H1 (cell line): ENCODE measurements at regions not wholly inside any gene's neighbourhood (a gene's known extent, or its start where the extent isn't known, plus 50 kb on each side); places are given as distances from the start of the nearest gene placed in this dataset.

ENCODE experiments used
- CTCF ChIA-PET: fragments of 300-600 bp; sonication (Branson Sonifier 250); formaldehyde crosslinking; loops from one replicate; lab custom pipeline; 2021; ENCODE audit not compliant: partially characterized antibody; lab: Charles Lee
- POLR2A ChIA-PET: fragments of 300-600 bp; sonication (Branson Sonifier 250); formaldehyde crosslinking; loops from one replicate; lab custom pipeline; 2021; ENCODE audit warnings: inconsistent platforms; ENCODE audit not compliant: partially characterized antibody; lab: Charles Lee
- DNase-seq, 2 experiments: peaks; one replicate each; pipeline versions ENCODE4 v3.0.0 to v3.0.0-alpha.2; 2010 to 2022; ENCODE audit warnings: low spot score in 2 of 2, low read depth in 1 of 2, mixed read lengths in 1 of 2
- FAIRE-seq: peaks from 2 replicates; lab custom pipeline; 2011; peaks lifted over from hg19 to GRCh38; lab: Jason Lieb, UNC
- H2AFZ ChIP-seq: 2 replicates; pipeline ENCODE4 v1.8.1; 2012; ENCODE audit warnings: low read length, inconsistent platforms
- H2AK5ac ChIP-seq: 2 replicates; pipeline ENCODE4 v1.6.1; 2013; ENCODE audit warnings: low read depth, low read length
- H2BK120ac ChIP-seq: replicated peaks from 2 replicates; pipeline ENCODE3; 2013; ENCODE audit warnings: low read depth, low read length, inconsistent platforms
- H2BK12ac ChIP-seq: 2 replicates; pipeline ENCODE4 v1.6.1; 2013; ENCODE audit warnings: low read depth, low read length
- H2BK15ac ChIP-seq: 2 replicates; pipeline ENCODE4 v1.6.1; 2013; ENCODE audit warnings: low read length
- H2BK20ac ChIP-seq: 2 replicates; pipeline ENCODE4 v1.6.1; 2013; ENCODE audit warnings: low read length
- H2BK5ac ChIP-seq: 2 replicates; pipeline ENCODE4 v1.6.1; 2013; ENCODE audit warnings: low read depth, low read length
- H3K14ac ChIP-seq: 2 replicates; pipeline ENCODE4 v1.6.1; 2013; ENCODE audit warnings: inconsistent platforms; ENCODE audit not compliant: insufficient read length
- H3K18ac ChIP-seq: 2 replicates; pipeline ENCODE4 v1.6.1; 2013; ENCODE audit warnings: low read length; ENCODE audit errors: extremely low read depth
- H3K23ac ChIP-seq: 2 replicates; pipeline ENCODE4 v1.6.1; 2013; ENCODE audit warnings: inconsistent platforms; ENCODE audit not compliant: insufficient read length
- H3K23me2 ChIP-seq: 2 replicates; pipeline ENCODE4 v1.6.1; 2013; ENCODE audit warnings: low read depth, low read length
- H3K27ac ChIP-seq: 2 replicates; pipeline ENCODE4 v1.6.1; 2011; ENCODE audit warnings: low read depth, low read length, inconsistent platforms
- H3K27me3 ChIP-seq, 4 experiments: replicated peaks in 1 of 4; 1 replicate in 1 of 4; 2 replicates in 3 of 4; pipeline versions ENCODE4 v1.6.1 to v1.8.1; 2011 to 2013; ENCODE audit warnings: low read length in 3 of 4, mild to moderate bottlenecking in 3 of 4, inconsistent platforms in 2 of 4, mixed read lengths in 2 of 4, moderate library complexity in 1 of 4; ENCODE audit not compliant: control insufficient read depth in 3 of 4, insufficient read depth in 3 of 4; ENCODE audit errors: extremely low read depth in 1 of 4
- H3K36me3 ChIP-seq, 4 experiments: 2 replicates each; pipeline versions ENCODE4 v1.6.1 to v1.8.1; 2011 to 2013; ENCODE audit warnings: mild to moderate bottlenecking in 4 of 4, low read length in 3 of 4, moderate library complexity in 2 of 4, control low read depth in 1 of 4, inconsistent platforms in 1 of 4; ENCODE audit not compliant: insufficient read depth in 4 of 4, control insufficient read depth in 2 of 4
- H3K4ac ChIP-seq: replicated peaks from 2 replicates; pipeline ENCODE3; 2013; ENCODE audit warnings: low read length, low read depth, mixed read lengths, inconsistent platforms; ENCODE audit not compliant: insufficient read length
- H3K4me1 ChIP-seq, 4 experiments: replicated peaks in 1 of 4; 1 replicate in 1 of 4; 2 replicates in 3 of 4; pipeline versions ENCODE4 v1.6.1 to v1.8.1; 2011 to 2013; ENCODE audit warnings: low read length in 3 of 4, inconsistent platforms in 2 of 4, mixed read lengths in 1 of 4; ENCODE audit not compliant: insufficient read depth in 4 of 4, control insufficient read depth in 3 of 4
- H3K4me2 ChIP-seq, 2 experiments: 2 replicates each; pipeline versions ENCODE4 v1.6.1 to v1.8.1; 2011 to 2013; ENCODE audit warnings: low read depth in 2 of 2, low read length in 2 of 2, control low read depth in 1 of 2, inconsistent platforms in 1 of 2, mild to moderate bottlenecking in 1 of 2; ENCODE audit not compliant: insufficient read depth in 1 of 2
- H3K4me3 ChIP-seq, 4 experiments: fragments of 200-600, 300-600 bp in 1 of 4; sonication (generic), shearing (Covaris generic), sonication (Bioruptor Twin) in 1 of 4; 2 replicates each; pipeline versions ENCODE4 v1.5.1 to v1.8.1; 2011 to 2016; ENCODE audit warnings: low read length in 4 of 4, low read depth in 3 of 4, control low read depth in 2 of 4, inconsistent platforms in 2 of 4, mild to moderate bottlenecking in 2 of 4, mixed read lengths in 1 of 4, moderate library complexity in 1 of 4; ENCODE audit not compliant: insufficient read depth in 2 of 4; ENCODE audit errors: extremely low read depth in 1 of 4
- H3K56ac ChIP-seq: replicated peaks from 2 replicates; pipeline ENCODE3; 2013; ENCODE audit warnings: low read depth, mild to moderate bottlenecking, mixed read lengths, low read length, inconsistent platforms; ENCODE audit not compliant: insufficient read length
- H3K79me1 ChIP-seq: 2 replicates; pipeline ENCODE4 v1.6.1; 2013; ENCODE audit warnings: low read depth, low read length, control low read depth
- H3K79me2 ChIP-seq, 2 experiments: 2 replicates each; pipeline versions ENCODE4 v1.6.1 to v1.8.1; 2012 to 2013; ENCODE audit warnings: low read length in 2 of 2, mild to moderate bottlenecking in 2 of 2, inconsistent platforms in 1 of 2; ENCODE audit not compliant: insufficient read depth in 2 of 2, control insufficient read depth in 1 of 2
- H3K9ac ChIP-seq, 4 experiments: replicated peaks in 1 of 4; 1 replicate in 1 of 4; 2 replicates in 3 of 4; pipeline versions ENCODE4 v1.6.1 to v1.8.1; 2011 to 2013; ENCODE audit warnings: low read depth in 3 of 4, low read length in 3 of 4, control low read depth in 2 of 4, mild to moderate bottlenecking in 2 of 4, moderate library complexity in 2 of 4, inconsistent platforms in 1 of 4; ENCODE audit errors: extremely low read depth in 1 of 4
- H3K9me3 ChIP-seq, 2 experiments: 2 replicates each; pipeline versions ENCODE4 v1.6.1 to v1.8.1; 2012 to 2013; ENCODE audit warnings: mild to moderate bottlenecking in 2 of 2, moderate library complexity in 2 of 2, control low read depth in 1 of 2, inconsistent platforms in 1 of 2, low read depth in 1 of 2, low read length in 1 of 2, mixed read lengths in 1 of 2; ENCODE audit not compliant: insufficient read depth in 2 of 2
- H4K20me1 ChIP-seq, 2 experiments: replicated peaks in 1 of 2; 2 replicates each; pipeline versions ENCODE3 to v1.8.1; 2011 to 2013; ENCODE audit warnings: inconsistent platforms in 2 of 2, low read length in 2 of 2, mild to moderate bottlenecking in 1 of 2; ENCODE audit not compliant: insufficient read depth in 2 of 2, control insufficient read depth in 1 of 2
- H4K5ac ChIP-seq: 2 replicates; pipeline ENCODE4 v1.6.1; 2013; ENCODE audit warnings: low read length, low read depth, mixed read lengths, inconsistent platforms; ENCODE audit not compliant: insufficient read length
- H4K8ac ChIP-seq: 2 replicates; pipeline ENCODE4 v1.8.0; 2013; ENCODE audit warnings: mild to moderate bottlenecking, moderate library complexity, low read length, inconsistent platforms; ENCODE audit not compliant: insufficient read depth; ENCODE audit errors: extremely low read depth
- H4K91ac ChIP-seq: replicated peaks from 2 replicates; pipeline ENCODE3; 2013; ENCODE audit warnings: low read length, mixed read lengths, inconsistent platforms; ENCODE audit not compliant: insufficient read length
- ASH2L ChIP-seq: fragments of 200-600, 300-600 bp; sonication (generic); IDR thresholded peaks from one replicate; pipeline ENCODE4 v1.7.1; 2017; ENCODE audit warnings: low read length
- CBX5 ChIP-seq: fragments of 300-800, 300-1000 bp; sonication (generic); IDR thresholded peaks from 2 replicates; pipeline ENCODE4 v1.7.1; 2016; ENCODE audit warnings: antibody characterized with exemption, low read length, low read depth
- CBX8 ChIP-seq: fragments of 300-800, 300-1000 bp; sonication (generic); IDR thresholded peaks from 2 replicates; pipeline ENCODE4 v1.7.1; 2016; ENCODE audit warnings: low read depth, low read length, borderline replicate concordance
- CHD1 ChIP-seq: IDR thresholded peaks from 2 replicates; pipeline ENCODE4 v1.6.1; 2012; ENCODE audit warnings: low read depth, low read length, improper control_type of control experiment
- CHD2 ChIP-seq: IDR thresholded peaks from 2 replicates; pipeline ENCODE4 v1.6.1; 2012; ENCODE audit warnings: low read length, improper control_type of control experiment
- CTBP2 ChIP-seq: IDR thresholded peaks from 2 replicates; pipeline ENCODE4 v1.7.0; 2011; ENCODE audit warnings: borderline replicate concordance, mild to moderate bottlenecking, moderate library complexity, mixed read lengths, low read length; ENCODE audit not compliant: insufficient read depth, insufficient read length
- EGR1 ChIP-seq: IDR thresholded peaks from 2 replicates; pipeline ENCODE4 v1.6.1; 2011; ENCODE audit warnings: low read depth, low read length, borderline replicate concordance
- FOSL1 ChIP-seq: IDR thresholded peaks from 2 replicates; pipeline ENCODE4 v1.6.1; 2011; ENCODE audit warnings: mild to moderate bottlenecking, low read depth, low read length, moderate library complexity; ENCODE audit not compliant: insufficient read depth
- GTF2F1 ChIP-seq: IDR thresholded peaks from 2 replicates; pipeline ENCODE4 v1.6.1; 2012; ENCODE audit warnings: low read depth, low read length, improper control_type of control experiment, borderline replicate concordance
- JUN ChIP-seq: IDR thresholded peaks from 2 replicates; pipeline ENCODE4 v1.6.1; 2011; ENCODE audit warnings: low read depth, mild to moderate bottlenecking, improper control_type of control experiment, low read length
- MAFK ChIP-seq: IDR thresholded peaks from 2 replicates; pipeline ENCODE4 v1.6.1; 2012; ENCODE audit warnings: low read depth, mild to moderate bottlenecking, improper control_type of control experiment, low read length
- RAD21 ChIP-seq, 2 experiments: IDR thresholded peaks in 1 of 2; conservative IDR thresholded peaks in 1 of 2; 2 replicates each; pipeline ENCODE4 v1.6.1; 2011; ENCODE audit warnings: low read depth in 2 of 2, low read length in 2 of 2, improper control_type of control experiment in 1 of 2, inconsistent platforms in 1 of 2, mild to moderate bottlenecking in 1 of 2, moderate library complexity in 1 of 2
- SAP30 ChIP-seq: fragments of 300-600 bp; sonication (generic); IDR thresholded peaks from 2 replicates; pipeline ENCODE4 v1.7.1; 2012; ENCODE audit warnings: low read length, moderate library complexity, mild to moderate bottlenecking, inconsistent platforms; ENCODE audit not compliant: insufficient read depth, insufficient replicate concordance
- SUZ12 ChIP-seq: fragments of 200-600 bp; sonication (generic); IDR thresholded peaks from 2 replicates; pipeline ENCODE4 v1.6.1; 2012; ENCODE audit warnings: mild to moderate bottlenecking, inconsistent platforms, low read length, moderate library complexity, mixed read lengths
- ZNF274 ChIP-seq: IDR thresholded peaks from 2 replicates; pipeline ENCODE4 v1.7.0; 2012; ENCODE audit warnings: low read length, borderline replicate concordance; ENCODE audit errors: extremely low read depth
- WGBS, 2 experiments: shearing (Covaris generic) in 1 of 2; methylation state at CpG; one replicate each; pipeline versions ENCODE4 v1.1.6 to v1.1.7; 2013 to 2015; ENCODE audit warnings: low lambda C conversion rate in 2 of 2, mixed read lengths in 2 of 2, inconsistent platforms in 1 of 2, low coverage in 1 of 2, missing lambda C conversion rate in 1 of 2; ENCODE audit not compliant: insufficient replicate concordance in 2 of 2, insufficient coverage in 1 of 2, insufficient read length in 1 of 2; ENCODE audit errors: extremely low coverage in 1 of 2, missing lambda C conversion rate in 1 of 2; 5-methylcytosine and 5-hydroxymethylcytosine counted together

GRCh38 chr15:73000293-73000692 lies 52.0 kb upstream of the NEO1 start:
- no peaks in the 10 kb centered on the region for H3K4me1 ChIP-seq
- no peak overlapping the region for H2BK20ac ChIP-seq
- no peaks in the 10 kb centered on the region for H3K27me3 ChIP-seq
- no peak overlapping the region for H2AK5ac ChIP-seq
- H3K4me3 ChIP-seq = no peak overlapping the region
- H4K5ac ChIP-seq = no peak overlapping the region
- no peak overlapping the region for H4K8ac ChIP-seq
- no peak overlapping the region for H4K91ac ChIP-seq
- no peak overlapping the region for H3K27ac ChIP-seq
- no peaks in the 10 kb centered on the region for H3K79me2 ChIP-seq
- no peak overlapping the region for H2BK15ac ChIP-seq
- no peak overlapping the region for H3K56ac ChIP-seq
- H3K14ac ChIP-seq = no peak overlapping the region
- no peaks in the 10 kb centered on the region for H3K9me3 ChIP-seq
- CTCF ChIA-PET = interaction anchor here (0.9 to 1.0 kb wide), 2 partner anchors 9 to 15 kb away, joined by 3 read pairs; no protein-coding TSS in a partner anchor
- H3K4ac ChIP-seq = no peak overlapping the region
- no peaks in the 10 kb centered on the region for H4K20me1 ChIP-seq
- no peak overlapping the region for H3K4me2 ChIP-seq
- no peak overlapping the region for H3K9ac ChIP-seq
- H3K18ac ChIP-seq = no peak overlapping the region
- H3K23me2 ChIP-seq = no peaks in the 10 kb centered on the region
- POLR2A ChIA-PET = no interaction called here
- no peaks in the 10 kb centered on the region for H3K79me1 ChIP-seq
- H2BK12ac ChIP-seq = no peak overlapping the region
- no peak overlapping the region for H2BK5ac ChIP-seq
- no peaks in the 10 kb centered on the region for H3K36me3 ChIP-seq
- FAIRE-seq (no peak), DNase-seq (no peak)
- WGBS, 2 experiments = 85% methylated on average over 4 of the region's 4 CpGs; no CpG with 5 or more reads in 1 of the 2 experiments
- H2BK120ac ChIP-seq = no peak overlapping the region
- no peak overlapping the region for H3K23ac ChIP-seq
- no peak overlapping the region; the same call in 1 of the 2 replicates for H2AFZ ChIP-seq
- TF ChIP-seq EGR1 (no peak), ZNF274 (no peak), ASH2L (no peak), GTF2F1 (no peak), CHD2 (no peak), SAP30 (no peak), FOSL1 (no peak), CBX8 (no peak), MAFK (no peak), CBX5 (no peak), RAD21 (IDR thresholded peaks at IDR 0.05 in 1 of 2, conservative IDR thresholded peaks at IDR 0.05 in 1 of 2; ENCODE audit: low read depth in 2 of 2, low read length in 2 of 2) (no peak), CTBP2 (no peak), CHD1 (no peak), JUN (no peak), SUZ12 (no peak)
